Ovary (tissue), 3 donors: ENCODE measurements at regions not wholly inside any gene's neighbourhood (a gene's known extent, or its start where the extent isn't known, plus 50 kb on each side); places are given as distances from the start of the nearest gene placed in this dataset.

Experiments used
- EP300 ChIP-seq: sonication (generic); formaldehyde crosslinking; IDR thresholded peaks from one replicate; pipeline ENCODE4 v1.6.1; 2017; ENCODE audit warnings: antibody characterized with exemption
- TF ChIP-seq, protein P1 (sequence below), 3 donors: fragments of 450-650 bp in 2 of 3; fragments of 200-600 bp in 1 of 3; IDR thresholded peaks; one replicate each; pipeline versions ENCODE4 v1.5.1 to v1.8.0; 2016 to 2022; ENCODE audit warnings: antibody characterized with exemption in 3 of 3, mild to moderate bottlenecking in 1 of 3
- donor health status: DM: no; HTN: no; CAD: no.

DNA sequence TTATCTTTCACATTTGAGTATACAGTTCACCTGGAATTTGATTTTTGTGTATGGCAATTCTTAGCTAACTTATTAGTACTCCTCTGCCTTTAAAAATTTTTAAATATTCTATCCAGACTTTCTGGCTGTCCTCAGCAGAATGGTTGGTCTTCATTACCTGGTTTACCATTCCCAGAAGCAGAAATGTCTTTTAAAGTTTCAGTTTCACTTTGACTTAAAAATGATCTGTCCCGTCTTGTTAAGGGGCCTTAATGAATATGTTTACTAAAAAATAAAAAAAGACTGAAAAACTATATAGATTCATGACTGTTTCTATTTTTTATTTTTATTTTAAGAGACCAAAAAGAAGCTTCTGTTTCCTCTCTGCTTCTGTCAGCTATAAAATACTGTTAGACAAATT, 70.5 kb upstream of the TNRC6B start:
- TF ChIP-seq, protein P1, sequence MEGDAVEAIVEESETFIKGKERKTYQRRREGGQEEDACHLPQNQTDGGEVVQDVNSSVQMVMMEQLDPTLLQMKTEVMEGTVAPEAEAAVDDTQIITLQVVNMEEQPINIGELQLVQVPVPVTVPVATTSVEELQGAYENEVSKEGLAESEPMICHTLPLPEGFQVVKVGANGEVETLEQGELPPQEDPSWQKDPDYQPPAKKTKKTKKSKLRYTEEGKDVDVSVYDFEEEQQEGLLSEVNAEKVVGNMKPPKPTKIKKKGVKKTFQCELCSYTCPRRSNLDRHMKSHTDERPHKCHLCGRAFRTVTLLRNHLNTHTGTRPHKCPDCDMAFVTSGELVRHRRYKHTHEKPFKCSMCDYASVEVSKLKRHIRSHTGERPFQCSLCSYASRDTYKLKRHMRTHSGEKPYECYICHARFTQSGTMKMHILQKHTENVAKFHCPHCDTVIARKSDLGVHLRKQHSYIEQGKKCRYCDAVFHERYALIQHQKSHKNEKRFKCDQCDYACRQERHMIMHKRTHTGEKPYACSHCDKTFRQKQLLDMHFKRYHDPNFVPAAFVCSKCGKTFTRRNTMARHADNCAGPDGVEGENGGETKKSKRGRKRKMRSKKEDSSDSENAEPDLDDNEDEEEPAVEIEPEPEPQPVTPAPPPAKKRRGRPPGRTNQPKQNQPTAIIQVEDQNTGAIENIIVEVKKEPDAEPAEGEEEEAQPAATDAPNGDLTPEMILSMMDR (IDR thresholded peaks at IDR 0.05): no peak
- TF ChIP-seq EP300: no peak
